ENCODE measurements at regions not wholly inside any gene's neighbourhood (a gene's known extent, or its start where the extent isn't known, plus 50 kb on each side); places are given as distances from the start of the nearest gene placed in this dataset.

- TF ChIP-seq CTCF (IDR thresholded peaks at IDR 0.05) (no peak), CHD2 (IDR thresholded peaks at IDR 0.05; ENCODE audit: low read length, partially characterized antibody) (no peak), TEAD4 (IDR thresholded peaks at IDR 0.05; ENCODE audit: borderline replicate concordance, insufficient read depth) (no peak), MAX (IDR thresholded peaks at IDR 0.05; ENCODE audit: low read depth) (no peak), GATA2 (CRISPR knock-in tag; IDR thresholded peaks at IDR 0.05) (no peak), REST (IDR thresholded peaks at IDR 0.05; ENCODE audit: low read depth, low read length) (no peak), SMC3 (IDR thresholded peaks at IDR 0.05; ENCODE audit: low read depth, low read length) (no peak), SIN3A (IDR thresholded peaks at IDR 0.05; ENCODE audit: borderline replicate concordance, low read depth, low read length) (no peak), ELF1 (IDR thresholded peaks at IDR 0.05) (no peak)
These were observed 130.2 kb downstream of the SAMD9 start for GRCh38 chr7:92987538-92987937.

Measured in SK-N-SH (cell line).